Testis (tissue), 2 donors: ENCODE measurements at regions not wholly inside any gene's neighbourhood (a gene's known extent, or its start where the extent isn't known, plus 50 kb on each side); places are given as distances from the start of the nearest gene placed in this dataset.
"Not testable (repeated sequence)": the region's sequence is repeated elsewhere in the genome, so short reads cannot be mapped to it uniquely, and the experiment has no call there.

Experiments
- CTCF ChIP-seq, 3 experiments: fragments of 450-650 bp in 2 of 3; fragments of 200-600 bp in 1 of 3; sonication (generic) in 1 of 3; IDR thresholded peaks; one replicate each; pipeline ENCODE4 v1.5.1; 2016 to 2019; ENCODE audit warnings: antibody characterized with exemption in 3 of 3, mild to moderate bottlenecking in 2 of 3, moderate library complexity in 1 of 3
- POLR2A ChIP-seq: fragments of 450-650 bp; IDR thresholded peaks from one replicate; pipeline ENCODE4 v1.6.1; 2017; ENCODE audit warnings: antibody characterized with exemption, mild to moderate bottlenecking, moderate library complexity

GRCh38 chr7:114267550-114267949 lies 147.1 kb upstream of the FOXP2 start:
- not testable (repeated sequence) for TF ChIP-seq POLR2A; CTCF (IDR thresholded peaks at IDR 0.05)
